A673 (cell line): ENCODE measurements at regions not wholly inside any gene's neighbourhood (a gene's known extent, or its start where the extent isn't known, plus 50 kb on each side); places are given as distances from the start of the nearest gene placed in this dataset.

Experiments used
- EZH2 ChIP-seq: fragments of 200-600 bp; sonication (generic); IDR thresholded peaks from 2 replicates; pipeline ENCODE4 v1.6.1; 2017; ENCODE audit warnings: borderline replicate concordance, low read depth, mild to moderate bottlenecking, mixed read lengths, antibody characterized with exemption, low read length; ENCODE audit not compliant: poor library complexity, severe bottlenecking
- TF ChIP-seq, protein P1 (sequence below): fragments of 300-800, 200-600 bp; sonication (generic); conservative IDR thresholded peaks from 2 replicates; pipeline ENCODE4 v1.5.1; 2017; ENCODE audit warnings: low read depth, mild to moderate bottlenecking, antibody characterized with exemption, low read length, moderate library complexity, mixed read lengths

DNA sequence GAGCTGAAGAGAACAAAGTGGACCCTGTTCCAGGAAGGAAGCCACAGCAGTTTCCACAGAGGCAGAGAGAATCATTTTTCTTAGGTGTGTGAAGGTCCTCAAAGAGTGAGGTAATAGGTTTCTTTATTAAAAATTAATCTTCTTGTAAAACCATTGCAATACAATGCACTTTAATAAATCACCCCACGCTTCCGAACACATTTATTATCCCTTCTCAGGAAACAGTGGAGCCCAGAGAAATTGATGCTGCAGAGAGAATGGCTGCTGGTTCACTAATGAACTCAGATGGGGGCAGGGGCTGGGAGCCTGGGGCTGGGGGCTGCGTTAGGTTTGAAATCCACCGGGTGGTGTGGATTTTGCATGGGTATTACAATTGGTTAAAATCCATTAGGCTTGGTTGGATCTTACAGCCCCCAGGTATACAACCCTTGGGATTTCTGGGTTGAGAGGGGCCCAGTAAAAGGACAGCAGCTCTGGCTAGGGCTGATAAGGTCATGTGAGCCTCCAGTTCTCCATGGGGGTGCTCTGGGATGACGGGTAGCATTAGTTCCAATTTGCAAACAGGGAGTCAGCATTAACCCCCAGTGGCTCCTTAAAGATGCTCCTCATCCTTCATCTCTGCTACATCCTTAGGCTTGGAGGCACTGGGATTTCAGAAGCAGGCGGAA lies 718.1 kb upstream of the EEF2KMT start:
- TF ChIP-seq, protein P1, sequence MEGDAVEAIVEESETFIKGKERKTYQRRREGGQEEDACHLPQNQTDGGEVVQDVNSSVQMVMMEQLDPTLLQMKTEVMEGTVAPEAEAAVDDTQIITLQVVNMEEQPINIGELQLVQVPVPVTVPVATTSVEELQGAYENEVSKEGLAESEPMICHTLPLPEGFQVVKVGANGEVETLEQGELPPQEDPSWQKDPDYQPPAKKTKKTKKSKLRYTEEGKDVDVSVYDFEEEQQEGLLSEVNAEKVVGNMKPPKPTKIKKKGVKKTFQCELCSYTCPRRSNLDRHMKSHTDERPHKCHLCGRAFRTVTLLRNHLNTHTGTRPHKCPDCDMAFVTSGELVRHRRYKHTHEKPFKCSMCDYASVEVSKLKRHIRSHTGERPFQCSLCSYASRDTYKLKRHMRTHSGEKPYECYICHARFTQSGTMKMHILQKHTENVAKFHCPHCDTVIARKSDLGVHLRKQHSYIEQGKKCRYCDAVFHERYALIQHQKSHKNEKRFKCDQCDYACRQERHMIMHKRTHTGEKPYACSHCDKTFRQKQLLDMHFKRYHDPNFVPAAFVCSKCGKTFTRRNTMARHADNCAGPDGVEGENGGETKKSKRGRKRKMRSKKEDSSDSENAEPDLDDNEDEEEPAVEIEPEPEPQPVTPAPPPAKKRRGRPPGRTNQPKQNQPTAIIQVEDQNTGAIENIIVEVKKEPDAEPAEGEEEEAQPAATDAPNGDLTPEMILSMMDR, result no peak
- no peak for TF ChIP-seq EZH2
